Tibial nerve (tissue), 4 donors: ENCODE measurements at regions not wholly inside any gene's neighbourhood (a gene's known extent, or its start where the extent isn't known, plus 50 kb on each side); places are given as distances from the start of the nearest gene placed in this dataset.

Experiments used
- CTCF ChIP-seq, 5 experiments: fragments of 200-600 bp in 3 of 5; fragments of 450-650 bp in 2 of 5; sonication (generic) in 3 of 5; IDR thresholded peaks; one replicate each; pipeline ENCODE4 v1.5.1; 2016 to 2019; ENCODE audit warnings: antibody characterized with exemption in 5 of 5, mild to moderate bottlenecking in 3 of 5, moderate library complexity in 2 of 5
- EP300 ChIP-seq, 2 donors: sonication (generic); formaldehyde crosslinking; IDR thresholded peaks; one replicate each; pipeline ENCODE4 v1.6.1; 2017; ENCODE audit warnings: antibody characterized with exemption in 2 of 2, mild to moderate bottlenecking in 1 of 2
- POLR2A ChIP-seq, 2 donors: fragments of 450-650 bp; IDR thresholded peaks; one replicate each; pipeline ENCODE4 v1.6.1; 2017; ENCODE audit warnings: antibody characterized with exemption in 2 of 2, mild to moderate bottlenecking in 2 of 2, moderate library complexity in 2 of 2

DNA sequence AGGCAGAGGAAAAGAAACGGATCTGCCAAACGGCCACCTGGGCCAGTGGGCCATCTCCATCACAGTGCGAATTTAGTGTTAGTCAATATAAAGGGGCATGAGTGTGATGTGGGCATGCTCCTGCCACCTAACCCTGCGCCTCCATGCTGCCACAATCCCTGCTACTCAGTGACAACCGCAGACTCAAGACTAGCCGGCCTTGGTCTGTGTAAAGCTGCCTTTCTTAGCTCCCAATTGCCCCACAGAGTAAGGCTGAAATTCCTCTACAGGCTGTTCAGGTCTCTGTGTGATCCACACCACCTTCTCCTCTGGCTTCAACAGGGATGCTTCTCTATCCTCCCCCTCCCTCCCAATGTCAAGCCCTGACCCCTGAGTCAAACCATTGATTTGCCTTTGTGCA, 269.7 kb downstream of the XXYLT1 start:
- no peak for TF ChIP-seq CTCF (IDR thresholded peaks at IDR 0.05)
- TF ChIP-seq EP300 (IDR thresholded peaks at IDR 0.05) = no peak
- TF ChIP-seq POLR2A (IDR thresholded peaks at IDR 0.05) = no peak
